ELR (cell line): ENCODE measurements at regions not wholly inside any gene's neighbourhood (a gene's known extent, or its start where the extent isn't known, plus 50 kb on each side); places are given as distances from the start of the nearest gene placed in this dataset.

Experiments used
- DNase-seq: peaks from one replicate; pipeline ENCODE4 v3.0.0-alpha.2; 2015; ENCODE audit warnings: low read depth

DNA sequence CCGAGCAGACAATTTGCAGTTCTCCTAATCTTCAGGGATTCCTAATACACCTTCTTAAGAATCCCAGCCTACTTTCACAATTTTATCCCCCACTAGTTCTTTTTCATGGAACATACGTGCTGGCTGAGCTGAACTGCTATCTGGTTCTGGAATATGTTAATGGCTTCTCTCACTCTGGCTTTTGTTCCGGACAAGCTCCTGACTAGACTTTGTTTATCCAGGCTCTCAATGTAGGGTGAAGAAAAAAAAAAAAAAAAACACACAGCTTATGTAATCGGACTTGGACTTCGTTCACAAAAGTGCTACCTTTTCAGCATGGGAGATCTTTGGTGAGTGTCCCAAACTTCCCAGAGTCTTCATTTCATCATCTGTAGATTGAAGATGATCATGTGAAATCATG is 555.4 kb upstream of the CPEB2 start:
- DNase-seq: no peak

GRCh38 chr4:14449308-14449707 is 553.0 kb upstream of the CPEB2 start:
- no peak for DNase-seq

DNA sequence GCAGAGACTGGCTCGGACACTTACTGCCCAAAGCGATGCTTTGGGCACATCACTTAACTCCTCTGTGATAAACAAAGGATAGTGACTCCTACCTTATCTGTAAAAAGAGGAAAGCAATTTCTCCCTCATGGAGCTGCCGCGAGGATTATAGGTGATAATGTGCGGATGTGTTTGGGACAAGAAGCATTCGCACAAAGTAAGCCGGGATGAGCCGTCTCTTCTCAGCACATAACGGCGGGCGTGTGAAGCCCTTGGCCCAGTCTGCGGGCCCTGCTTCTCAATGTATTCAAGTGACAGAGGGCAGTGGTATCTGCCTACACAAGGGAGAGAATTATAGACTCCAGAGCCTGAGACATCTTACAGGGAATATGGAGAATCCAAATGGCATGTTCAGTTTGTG is 550.3 kb upstream of the CPEB2 start:
- DNase-seq: no peak

GRCh38 chr4:14452764-14453163 is 549.5 kb upstream of the CPEB2 start:
- no peak for DNase-seq

DNA sequence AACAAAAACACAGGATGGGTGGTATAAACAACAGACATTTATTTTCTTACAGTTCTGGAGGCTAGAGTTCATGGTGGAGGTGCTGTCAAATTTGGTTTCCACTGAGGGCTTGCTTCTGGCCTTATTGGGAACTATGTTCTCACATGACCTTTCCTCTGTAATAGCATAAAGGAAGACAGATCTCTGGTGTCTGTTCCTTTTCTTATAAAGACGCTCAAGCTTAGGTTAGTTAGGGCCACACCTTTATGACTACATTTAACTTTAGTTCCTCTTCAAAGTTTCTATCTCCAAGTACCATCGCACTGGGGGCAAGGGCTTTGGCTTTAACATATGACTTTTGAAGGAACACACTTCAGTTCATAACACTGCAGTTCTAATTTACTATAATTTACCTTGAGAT is 543.8 kb upstream of the CPEB2 start:
- no peak for DNase-seq

DNA sequence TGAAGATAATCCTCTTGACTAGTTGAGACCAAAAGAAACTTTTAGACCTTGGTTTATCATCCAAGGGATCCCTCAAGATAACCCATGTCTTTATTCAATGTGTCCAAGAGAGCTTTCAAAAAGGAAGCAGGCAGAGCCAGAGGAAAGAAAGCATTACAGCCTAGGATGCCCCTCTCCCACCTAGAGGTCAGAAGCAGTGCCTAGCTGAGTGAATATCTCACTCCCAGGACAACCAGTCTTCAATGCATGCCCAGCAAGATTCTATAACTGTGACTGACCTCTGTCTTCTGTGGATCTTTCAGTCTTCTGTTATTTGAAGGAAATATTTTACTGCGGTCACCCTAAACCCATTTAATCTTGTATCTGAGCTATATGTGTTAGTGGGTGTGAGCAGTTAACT is 537.2 kb upstream of the CPEB2 start:
- no peak for DNase-seq

DNA sequence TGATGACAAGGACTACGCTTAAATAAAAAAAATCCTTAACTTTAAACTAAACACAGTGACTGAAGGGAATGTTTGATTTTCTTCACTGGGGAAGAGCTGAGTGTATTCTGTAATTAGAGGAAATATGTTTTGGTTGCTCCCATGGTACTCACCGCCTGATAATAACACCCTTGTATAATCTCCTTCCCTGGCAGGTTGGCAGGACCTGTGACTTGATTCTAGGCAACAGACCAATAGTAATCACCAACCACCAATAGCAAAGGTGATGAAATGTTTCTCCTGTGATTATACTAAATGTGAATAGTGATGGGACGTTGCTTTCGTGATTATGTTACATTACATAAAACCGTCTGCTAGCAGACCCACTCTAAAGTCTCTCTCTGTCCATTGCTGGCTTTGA is 536.8 kb upstream of the CPEB2 start:
- DNase-seq: no peak

- DNase-seq: no peak
Measured at GRCh38 chr4:14478504-14478903, 523.8 kb upstream of the CPEB2 start.

GRCh38 chr4:14496408-14496807 is 505.9 kb upstream of the CPEB2 start:
- DNase-seq: no peak

DNA sequence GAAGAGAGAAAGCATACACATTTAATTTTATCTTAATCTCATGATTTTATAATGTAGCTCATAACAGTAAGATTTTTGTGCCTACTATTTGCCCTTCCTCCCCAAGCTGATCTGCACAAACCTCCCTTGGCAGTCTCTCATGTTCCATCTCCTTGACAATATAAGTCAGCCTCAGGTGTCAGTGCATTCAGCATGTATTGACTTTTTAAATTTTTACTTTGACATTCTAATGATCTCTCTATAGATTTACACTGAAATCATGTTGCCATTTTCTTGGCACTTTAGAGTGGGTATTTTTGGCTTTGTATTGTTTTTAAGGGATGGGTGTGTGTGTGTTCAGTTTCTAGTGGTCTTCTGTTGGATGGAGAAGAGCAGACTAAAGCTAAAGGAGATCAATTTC is 505.3 kb upstream of the CPEB2 start:
- no peak for DNase-seq

DNA sequence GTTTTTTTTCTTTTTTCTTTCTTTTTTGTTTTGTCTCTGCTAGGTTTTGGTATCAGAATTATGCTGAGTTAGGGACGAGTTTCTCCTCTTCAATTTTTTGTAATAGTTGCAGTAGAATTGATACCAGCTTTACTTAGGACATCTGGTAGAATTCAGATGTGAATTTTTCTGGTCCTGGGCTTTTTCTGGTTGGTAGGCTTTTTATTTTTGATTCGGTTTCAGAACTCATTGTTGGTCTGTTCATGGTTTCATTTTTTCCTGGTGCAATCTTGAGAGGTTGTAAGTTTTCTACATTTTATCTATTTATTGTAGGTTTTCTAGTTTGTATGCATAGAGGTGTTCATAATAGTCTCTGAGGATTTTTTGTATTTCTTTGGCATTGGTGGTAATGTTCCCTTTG is 498.1 kb upstream of the CPEB2 start:
- DNase-seq: no peak

DNA sequence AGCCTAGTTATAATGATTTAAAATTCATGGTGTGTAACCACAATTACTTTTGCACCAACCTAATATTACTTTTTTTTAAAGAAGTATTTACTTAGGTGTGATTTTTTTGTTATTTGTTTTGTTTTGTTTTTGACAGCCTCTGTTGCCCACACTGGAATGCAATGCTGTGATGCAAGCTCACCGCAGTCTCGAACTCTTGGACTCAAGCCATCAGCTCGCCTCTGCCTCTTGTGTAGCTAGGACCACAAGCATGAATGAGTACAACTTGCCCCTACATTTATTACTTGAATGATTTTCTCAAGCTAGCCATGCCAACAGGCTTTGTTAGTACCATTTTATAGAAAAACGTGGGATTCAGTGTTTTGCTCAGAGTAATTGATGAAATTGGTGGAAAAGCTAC is 488.8 kb upstream of the CPEB2 start:
- no peak for DNase-seq

- DNase-seq: no peak
Measured at GRCh38 chr4:14515556-14515955, 486.7 kb upstream of the CPEB2 start.

DNA sequence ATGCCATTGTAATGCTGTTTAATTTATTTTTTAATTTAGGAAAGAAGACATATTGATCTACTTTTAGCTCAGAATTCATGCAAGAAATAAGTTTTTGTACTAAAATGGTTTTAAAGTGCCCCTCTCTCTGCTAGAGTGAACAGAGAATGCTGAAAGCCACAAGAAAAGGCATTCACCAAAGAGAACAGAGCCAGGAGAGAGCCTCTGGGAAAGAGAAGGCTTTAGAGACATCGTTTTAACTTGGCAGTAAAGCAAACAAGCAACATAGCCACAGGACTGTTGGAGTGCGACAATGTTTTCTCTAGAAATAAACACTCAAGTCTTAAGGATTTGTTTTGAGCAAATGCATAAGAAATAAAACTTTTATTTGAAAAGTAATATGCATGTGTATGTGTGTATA is 484.1 kb upstream of the CPEB2 start:
- no peak for DNase-seq

- peak; percentile 30 for DNase-seq
Measured at GRCh38 chr4:14520171-14520570, 482.1 kb upstream of the CPEB2 start.

DNA sequence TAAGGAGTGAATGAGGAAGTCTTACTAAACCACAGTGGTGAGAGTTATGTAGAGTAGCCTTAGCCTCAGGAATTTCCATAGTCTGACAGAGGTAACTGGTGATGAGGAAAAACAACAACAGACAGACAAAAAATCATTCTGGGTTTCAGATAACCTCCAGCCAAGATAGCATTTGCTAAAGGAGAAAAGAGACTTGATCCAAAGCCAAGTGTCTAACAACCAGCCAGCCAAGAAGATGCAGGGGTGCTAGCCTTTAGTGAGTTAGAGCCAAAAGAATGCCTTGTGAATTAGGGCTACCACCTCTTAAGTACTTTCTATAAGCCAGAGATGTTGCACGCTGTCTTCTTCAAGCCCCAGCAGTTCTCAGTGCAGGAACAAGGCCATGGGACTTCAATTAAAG is 478.0 kb upstream of the CPEB2 start:
- DNase-seq: no peak

DNA sequence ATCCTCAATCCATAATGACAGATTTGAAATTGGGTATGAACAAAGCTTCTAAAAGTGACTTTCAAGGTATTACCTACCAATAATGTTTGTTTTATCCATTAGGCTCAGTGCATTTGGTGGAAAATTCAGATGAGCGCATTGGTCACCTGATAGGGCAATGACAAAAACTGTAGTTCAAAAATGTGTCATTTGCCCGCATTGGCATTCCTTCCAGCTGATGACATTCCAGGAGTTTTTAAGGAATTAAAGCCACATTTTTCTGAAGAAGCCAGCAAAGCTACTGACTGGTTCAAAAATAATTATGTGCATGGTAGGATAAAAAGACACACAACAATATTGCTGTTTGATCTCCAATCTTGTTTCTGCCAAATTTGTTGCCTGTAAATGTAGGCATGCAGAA is 473.4 kb upstream of the CPEB2 start:
- no peak for DNase-seq

GRCh38 chr4:14529653-14530052 is 472.6 kb upstream of the CPEB2 start:
- DNase-seq: peak; percentile 29

- no peak for DNase-seq
Measured at GRCh38 chr4:14532436-14532835, 469.8 kb upstream of the CPEB2 start.

- DNase-seq: peak; percentile 13
Measured at GRCh38 chr4:14539246-14539645, 463.0 kb upstream of the CPEB2 start.

- DNase-seq: no peak
Measured at GRCh38 chr4:14545163-14545562, 457.1 kb upstream of the CPEB2 start.

- no peak for DNase-seq
Measured at GRCh38 chr4:14545807-14546206, 456.5 kb upstream of the CPEB2 start.

- no peak for DNase-seq
Measured at GRCh38 chr4:14552119-14552518, 450.2 kb upstream of the CPEB2 start.

DNA sequence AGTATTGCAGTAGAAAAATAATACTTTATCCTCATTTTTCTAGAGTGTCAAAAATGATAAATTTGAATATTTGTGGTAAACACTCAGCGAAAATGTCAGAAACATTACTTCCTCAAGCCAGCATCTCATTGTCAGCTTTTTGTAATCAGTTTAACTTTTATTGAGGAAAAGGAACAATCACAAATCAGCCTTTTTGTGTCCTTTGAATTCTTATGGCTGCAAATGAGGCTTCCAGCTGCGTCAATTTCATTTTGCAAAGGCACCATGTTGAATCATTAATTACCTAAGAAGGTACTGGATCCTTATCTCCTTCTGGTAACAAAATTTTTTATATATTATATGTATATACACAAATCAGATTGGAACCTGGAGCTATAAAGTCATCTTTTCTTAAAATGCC is 442.6 kb upstream of the CPEB2 start:
- DNase-seq: no peak

- no peak for DNase-seq
Measured at GRCh38 chr4:14560577-14560976, 441.7 kb upstream of the CPEB2 start.
